Smooth muscle cell (in vitro differentiated cells): ENCODE measurements at regions not wholly inside any gene's neighbourhood (a gene's known extent, or its start where the extent isn't known, plus 50 kb on each side); places are given as distances from the start of the nearest gene placed in this dataset.
A peak's percentile ranks its signal among the peaks of the same experiment; 100 is the strongest.

Experiments used
- DNase-seq: peaks from one replicate; lab custom pipeline; 2025; ENCODE audit not compliant: unreplicated experiment; lab: John Stamatoyannopoulos, UW
- H2AFZ ChIP-seq: fragments of 200-600 bp; sonication (generic); 2 replicates; pipeline ENCODE4 v1.6.0; 2016; ENCODE audit warnings: antibody characterized with exemption, low read depth, mild to moderate bottlenecking
- H3F3A ChIP-seq: fragments of 200-600 bp; sonication (generic); 2 replicates; pipeline ENCODE4 v1.6.0; 2017; ENCODE audit warnings: antibody characterized with exemption, low read depth
- H3K27ac ChIP-seq: fragments of 200-600 bp; sonication (generic); 2 replicates; pipeline ENCODE4 v1.5.1; 2016; ENCODE audit warnings: low read depth, mild to moderate bottlenecking
- H3K27me3 ChIP-seq: fragments of 200-600 bp; sonication (generic); 2 replicates; pipeline ENCODE4 v1.6.1; 2016; ENCODE audit warnings: low read depth, mild to moderate bottlenecking
- H3K36me3 ChIP-seq: fragments of 200-600 bp; sonication (generic); 2 replicates; pipeline ENCODE4 v1.5.1; 2016; ENCODE audit warnings: low read depth
- H3K4me1 ChIP-seq: fragments of 200-600 bp; sonication (generic); 2 replicates; pipeline ENCODE4 v1.5.1; 2016; ENCODE audit warnings: low read depth
- H3K4me2 ChIP-seq: fragments of 200-600 bp; sonication (generic); 2 replicates; pipeline ENCODE4 v1.6.0; 2016; ENCODE audit warnings: mild to moderate bottlenecking
- H3K4me3 ChIP-seq: fragments of 200-600 bp; sonication (generic); 2 replicates; pipeline ENCODE4 v1.5.1; 2016; ENCODE audit warnings: mild to moderate bottlenecking
- H3K79me2 ChIP-seq: fragments of 200-600 bp; sonication (generic); 2 replicates; pipeline ENCODE4 v1.6.0; 2016; ENCODE audit warnings: low read depth, mild to moderate bottlenecking
- H3K9ac ChIP-seq: fragments of 200-600 bp; sonication (generic); 2 replicates; pipeline ENCODE4 v1.6.0; 2016; ENCODE audit warnings: low read depth
- H3K9me3 ChIP-seq: fragments of 200-600 bp; sonication (generic); replicated peaks from 2 replicates; pipeline ENCODE4 v1.5.1; 2016; ENCODE audit warnings: low read depth
- H4K20me1 ChIP-seq: fragments of 200-600 bp; sonication (generic); 2 replicates; pipeline ENCODE4 v1.6.0; 2016; ENCODE audit warnings: low read depth
- CTCF ChIP-seq: fragments of 200-600 bp; sonication (generic); IDR thresholded peaks from 2 replicates; pipeline ENCODE4 v1.5.1; 2017; ENCODE audit warnings: borderline replicate concordance, mild to moderate bottlenecking, antibody characterized with exemption; ENCODE audit not compliant: insufficient read depth, poor library complexity, severe bottlenecking
- WGBS: methylation state at CpG from one replicate; pipeline ENCODE4 v1.1.7; 2016; ENCODE audit warnings: low lambda C conversion rate; 5-methylcytosine and 5-hydroxymethylcytosine counted together

- Histone ChIP-seq H3K27me3 (no peaks in the 10 kb centered on the region), H3F3A (no peaks in the 10 kb centered on the region), H3K4me1 (no peaks in the 10 kb centered on the region), H3K4me3 (no peak overlapping the region), H4K20me1 (no peaks in the 10 kb centered on the region), H3K4me2 (no peak overlapping the region), H3K9ac (no peak overlapping the region), H3K79me2 (no peaks in the 10 kb centered on the region), H3K9me3 (no peaks in the 10 kb centered on the region), H3K36me3 (no peaks in the 10 kb centered on the region), H2AFZ (no peak overlapping the region), H3K27ac (no peak overlapping the region)
- DNase-seq = no peak
- 91% methylated on average over 2 of the region's 2 CpGs for WGBS
- no peak for TF ChIP-seq CTCF
Measured at GRCh38 chr5:89034588-89034987, 151.6 kb upstream of the MEF2C start.

DNA sequence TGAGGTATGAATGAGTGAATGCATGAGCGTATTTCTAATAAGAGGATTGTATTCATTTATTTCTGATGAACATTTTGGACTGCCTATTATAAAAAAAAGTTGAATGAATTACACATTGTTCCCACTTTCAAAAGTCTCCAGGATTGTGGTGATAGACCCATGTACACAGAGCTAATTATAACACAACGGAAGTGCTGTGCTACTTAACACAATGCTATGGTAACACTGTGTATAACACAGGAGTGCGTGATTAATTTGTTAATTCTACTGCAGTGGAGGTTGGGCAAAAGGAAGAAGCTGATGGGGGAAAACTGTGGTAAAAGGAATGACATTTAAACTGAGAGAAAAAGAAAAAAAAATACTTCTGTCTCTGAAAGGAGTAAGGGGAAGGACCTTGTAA, 147.8 kb upstream of the MEF2C start:
- Histone ChIP-seq H3K9ac (no peak overlapping the region), H3K79me2 (no peaks in the 10 kb centered on the region), H2AFZ (no peak overlapping the region), H3K9me3 (no peaks in the 10 kb centered on the region), H3K36me3 (no peaks in the 10 kb centered on the region), H3K27me3 (no peaks in the 10 kb centered on the region), H4K20me1 (no peaks in the 10 kb centered on the region), H3K4me1 (no peaks in the 10 kb centered on the region), H3F3A (peaks cover 7% of the 10 kb centered on the region), H3K27ac (no peak overlapping the region), H3K4me2 (no peak overlapping the region), H3K4me3 (no peak overlapping the region)
- TF ChIP-seq CTCF = no peak
- no peak for DNase-seq
- 92% methylated on average over 3 of the region's 3 CpGs for WGBS

DNA sequence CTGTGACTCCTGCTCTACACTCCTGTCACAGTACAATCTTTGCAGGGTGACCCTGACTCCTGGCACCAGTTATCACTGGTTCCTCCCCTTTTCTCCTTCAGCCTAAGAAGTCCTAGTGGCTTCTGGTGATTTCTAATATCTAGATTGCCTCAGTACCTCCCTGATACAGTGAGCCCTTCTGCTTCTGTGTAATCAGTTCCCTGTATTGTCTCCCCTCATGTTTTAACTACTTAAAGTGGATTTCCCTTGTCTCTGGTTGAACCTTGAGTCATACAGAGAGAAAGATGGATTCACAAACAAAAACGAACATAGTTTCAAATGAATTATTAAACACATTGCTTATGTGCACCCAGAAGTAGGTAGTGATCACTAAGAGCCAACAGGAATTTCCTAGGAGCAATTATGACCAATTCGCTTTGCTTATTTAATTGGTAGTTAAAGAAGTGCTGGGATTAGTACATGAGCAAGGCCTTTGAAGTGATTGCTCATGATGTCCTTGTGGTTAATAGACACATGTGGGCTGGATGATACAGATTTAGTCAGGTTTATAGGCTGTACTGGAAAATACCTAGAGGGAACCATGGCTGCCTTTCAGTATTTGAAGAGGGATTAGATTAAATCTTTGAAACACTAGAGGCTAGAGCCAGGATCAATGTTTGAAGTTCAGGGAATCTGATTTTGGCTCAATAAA, 145.8 kb upstream of the MEF2C start:
- H3K9ac ChIP-seq = no peak overlapping the region
- no peaks in the 10 kb centered on the region for H3K9me3 ChIP-seq
- no peaks in the 10 kb centered on the region for H3K4me1 ChIP-seq
- WGBS = 9% methylated on average over 2 of the region's 2 CpGs
- peak overlapping the region; percentile 48 for H3K4me2 ChIP-seq
- H3F3A ChIP-seq = peaks cover 7% of the 10 kb centered on the region
- DNase-seq = no peak
- no peak for TF ChIP-seq CTCF
- peak overlapping the region; percentile 30 for H3K27ac ChIP-seq
- H4K20me1 ChIP-seq = no peaks in the 10 kb centered on the region
- no peaks in the 10 kb centered on the region for H3K36me3 ChIP-seq
- no peaks in the 10 kb centered on the region for H3K27me3 ChIP-seq
- no peak overlapping the region for H2AFZ ChIP-seq
- H3K79me2 ChIP-seq = no peaks in the 10 kb centered on the region
- H3K4me3 ChIP-seq = no peak overlapping the region

GRCh38 chr5:89024045-89024444, 141.1 kb upstream of the MEF2C start:
- no peak for DNase-seq
- H3K4me3 ChIP-seq = no peak overlapping the region
- no peaks in the 10 kb centered on the region for H3K27me3 ChIP-seq
- H2AFZ ChIP-seq = no peak overlapping the region
- H3K79me2 ChIP-seq = no peaks in the 10 kb centered on the region
- peaks cover 7% of the 10 kb centered on the region for H3F3A ChIP-seq
- H3K9ac ChIP-seq = no peak overlapping the region
- no peaks in the 10 kb centered on the region for H3K36me3 ChIP-seq
- H3K4me2 ChIP-seq = no peak overlapping the region
- no peaks in the 10 kb centered on the region for H4K20me1 ChIP-seq
- H3K27ac ChIP-seq = no peak overlapping the region
- TF ChIP-seq CTCF = no peak
- 89% methylated on average over 3 of the region's 3 CpGs for WGBS
- peaks cover 6% of the 10 kb centered on the region for H3K4me1 ChIP-seq
- no peaks in the 10 kb centered on the region for H3K9me3 ChIP-seq
